Loucy (cell line): ENCODE measurements at regions not wholly inside any gene's neighbourhood (a gene's known extent, or its start where the extent isn't known, plus 50 kb on each side); places are given as distances from the start of the nearest gene placed in this dataset.

Experiments used
- CTCF ChIP-seq: fragments of 200-600 bp; sonication (generic); conservative IDR thresholded peaks from 2 replicates; pipeline ENCODE4 v1.5.1; 2014; ENCODE audit warnings: mild to moderate bottlenecking, antibody characterized with exemption, low read length
- EZH2phosphoT487 ChIP-seq: fragments of 200-600 bp; IDR thresholded peaks from 2 replicates; pipeline ENCODE4 v1.6.1; 2018; ENCODE audit warnings: antibody characterized with exemption, mild to moderate bottlenecking, moderate library complexity, borderline replicate concordance

GRCh38 chr6:92427453-92427852, 991.9 kb downstream of the EPHA7 start:
- TF ChIP-seq CTCF = no peak
- no peak for TF ChIP-seq EZH2phosphoT487
